Endodermal cell (in vitro differentiated cells): ENCODE measurements at regions not wholly inside any gene's neighbourhood (a gene's known extent, or its start where the extent isn't known, plus 50 kb on each side); places are given as distances from the start of the nearest gene placed in this dataset.

ENCODE experiments used
- DNase-seq: peaks from one replicate; pipeline ENCODE4 v3.0.0-alpha.2; 2017
- H3K27ac ChIP-seq: 2 replicates; pipeline ENCODE4 v1.5.1; 2013; ENCODE audit warnings: mild to moderate bottlenecking, low read depth, low read length, moderate library complexity
- H3K27me3 ChIP-seq: 2 replicates; pipeline ENCODE4 v1.6.1; 2013; ENCODE audit warnings: mild to moderate bottlenecking, low read length, moderate library complexity; ENCODE audit not compliant: insufficient read depth, control insufficient read depth, poor library complexity, severe bottlenecking
- H3K36me3 ChIP-seq: 2 replicates; pipeline ENCODE4 v1.7.0; 2013; ENCODE audit warnings: mild to moderate bottlenecking, low read length, moderate library complexity; ENCODE audit not compliant: control insufficient read depth, insufficient read depth
- H3K4me1 ChIP-seq: one replicate; pipeline ENCODE4 v1.7.0; 2013; ENCODE audit warnings: low read length; ENCODE audit not compliant: control insufficient read depth, insufficient read depth
- H3K4me3 ChIP-seq: 2 replicates; pipeline ENCODE4 v1.5.1; 2013; ENCODE audit warnings: mild to moderate bottlenecking, low read length, moderate library complexity
- H3K9ac ChIP-seq: 2 replicates; pipeline ENCODE4 v1.6.1; 2013; ENCODE audit warnings: mild to moderate bottlenecking, low read length, moderate library complexity; ENCODE audit not compliant: poor library complexity, severe bottlenecking; ENCODE audit errors: extremely low read depth
- H3K9me3 ChIP-seq: 2 replicates; pipeline ENCODE4 v1.6.1; 2013; ENCODE audit warnings: mild to moderate bottlenecking, low read length, moderate library complexity; ENCODE audit not compliant: control insufficient read depth
- H3K27ac Mint-ChIP-seq: 2 replicates; pipeline ENCODE4 v1.8.0; 2020; ENCODE audit warnings: mixed read lengths
- H3K27me3 Mint-ChIP-seq: 2 replicates; pipeline ENCODE4 v1.8.0; 2021; ENCODE audit warnings: mild to moderate bottlenecking, mixed read lengths; ENCODE audit not compliant: insufficient read depth
- H3K36me3 Mint-ChIP-seq: 2 replicates; pipeline ENCODE4 v1.8.0; 2020; ENCODE audit warnings: low read depth, mixed read lengths
- H3K4me1 Mint-ChIP-seq: 2 replicates; pipeline ENCODE4 v1.8.0; 2020; ENCODE audit warnings: mixed read lengths
- H3K4me3 Mint-ChIP-seq: 2 replicates; pipeline ENCODE4 v1.8.0; 2020; ENCODE audit warnings: mild to moderate bottlenecking, moderate library complexity, mixed read lengths
- H3K9me3 Mint-ChIP-seq: 2 replicates; pipeline ENCODE4 v1.8.0; 2020; ENCODE audit warnings: mild to moderate bottlenecking, mixed read lengths
- CTCF ChIP-seq: fragments of 200-600 bp; sonication (generic); conservative IDR thresholded peaks from 2 replicates; pipeline ENCODE4 v1.5.0; 2021; ENCODE audit warnings: antibody characterized with exemption, mild to moderate bottlenecking
- WGBS, 2 experiments: methylation state at CpG; one replicate each; pipeline versions ENCODE4 v1.1.5 to v1.1.7; 2013; ENCODE audit warnings: missing lambda C conversion rate in 2 of 2, mixed read lengths in 1 of 2; ENCODE audit not compliant: insufficient coverage in 1 of 2, insufficient read length in 1 of 2; 5-methylcytosine and 5-hydroxymethylcytosine counted together

GRCh38 chr1:172761581-172762486, 102.9 kb downstream of the FASLG start:
- no peaks in the 10 kb centered on the region for H3K4me1 Mint-ChIP-seq
- no peak overlapping the region for H3K4me3 Mint-ChIP-seq
- Histone ChIP-seq H3K36me3 (no peaks in the 10 kb centered on the region), H3K9ac (no peak overlapping the region), H3K9me3 (no peaks in the 10 kb centered on the region), H3K4me1 (no peaks in the 10 kb centered on the region), H3K4me3 (no peak overlapping the region), H3K27ac (no peak overlapping the region), H3K27me3 (no peaks in the 10 kb centered on the region)
- TF ChIP-seq CTCF = no peak
- no peaks in the 10 kb centered on the region for H3K9me3 Mint-ChIP-seq
- no peaks in the 10 kb centered on the region for H3K36me3 Mint-ChIP-seq
- no peak for DNase-seq
- H3K27ac Mint-ChIP-seq = no peak overlapping the region
- 85 to 100% methylated on average over 1 to 3 of the region's 3 CpGs for WGBS, 2 experiments
- no peaks in the 10 kb centered on the region for H3K27me3 Mint-ChIP-seq

- Histone ChIP-seq H3K27me3 (no peaks in the 10 kb centered on the region), H3K9ac (no peak overlapping the region), H3K4me3 (no peak overlapping the region), H3K36me3 (no peaks in the 10 kb centered on the region), H3K4me1 (no peaks in the 10 kb centered on the region), H3K9me3 (no peaks in the 10 kb centered on the region), H3K27ac (no peak overlapping the region)
- no peak for DNase-seq
- WGBS, 2 experiments = 93 to 96% methylated on average over 1 to 2 of the region's 2 CpGs
- Mint-ChIP-seq H3K36me3 (no peaks in the 10 kb centered on the region), H3K9me3 (no peaks in the 10 kb centered on the region), H3K27me3 (no peaks in the 10 kb centered on the region), H3K4me3 (no peak overlapping the region), H3K4me1 (no peaks in the 10 kb centered on the region), H3K27ac (no peak overlapping the region)
- TF ChIP-seq CTCF = no peak
Observed at GRCh38 chr1:172763057-172763456, 104.2 kb downstream of the FASLG start.

- Mint-ChIP-seq H3K27ac (no peak overlapping the region), H3K36me3 (no peaks in the 10 kb centered on the region), H3K4me3 (no peak overlapping the region), H3K9me3 (no peaks in the 10 kb centered on the region), H3K4me1 (no peaks in the 10 kb centered on the region), H3K27me3 (no peaks in the 10 kb centered on the region)
- H3K36me3 ChIP-seq = no peaks in the 10 kb centered on the region
- no peak for DNase-seq
- 82 to 86% methylated on average over 3 of the region's 3 CpGs for WGBS, 2 experiments
- H3K27me3 ChIP-seq = no peaks in the 10 kb centered on the region
- H3K9me3 ChIP-seq = no peaks in the 10 kb centered on the region
- TF ChIP-seq CTCF = no peak
- H3K27ac ChIP-seq = no peak overlapping the region
- no peak overlapping the region for H3K9ac ChIP-seq
- H3K4me3 ChIP-seq = no peak overlapping the region
- no peaks in the 10 kb centered on the region for H3K4me1 ChIP-seq
Observed at GRCh38 chr1:172764378-172764777, 105.5 kb downstream of the FASLG start.
